NCI-H524 (cell line): ENCODE measurements at regions not wholly inside any gene's neighbourhood (a gene's known extent, or its start where the extent isn't known, plus 50 kb on each side); places are given as distances from the start of the nearest gene placed in this dataset.
A peak's percentile ranks its signal among the peaks of the same experiment; 100 is the strongest.
"Not testable (repeated sequence)": the region's sequence is repeated elsewhere in the genome, so short reads cannot be mapped to it uniquely, and the experiment has no call there.

Source experiments
- DNase-seq, 2 experiments: peaks; one replicate each; lab custom pipeline; 2025; lab: John Stamatoyannopoulos, UW

DNA sequence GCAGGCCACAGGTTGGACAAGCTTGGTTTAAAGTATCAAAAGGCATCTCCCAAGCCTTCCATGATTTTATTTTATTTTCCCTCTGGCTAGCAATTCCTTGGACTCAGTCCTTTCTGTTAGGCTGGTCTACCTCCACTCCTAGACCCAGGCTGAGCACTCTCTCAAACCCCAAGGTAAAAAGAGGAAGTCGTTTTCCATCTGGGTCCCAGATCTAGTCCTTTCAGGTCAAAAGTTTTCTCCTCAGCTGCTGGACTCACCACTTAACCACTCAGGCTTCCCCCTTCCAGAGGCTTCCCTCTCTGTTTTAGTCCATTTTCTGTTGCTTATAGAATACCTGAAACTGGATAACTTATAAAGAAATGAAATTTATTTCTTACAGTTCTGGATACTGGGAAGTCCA lies 252.3 kb upstream of the MKLN1 start:
- DNase-seq: no peak

DNA sequence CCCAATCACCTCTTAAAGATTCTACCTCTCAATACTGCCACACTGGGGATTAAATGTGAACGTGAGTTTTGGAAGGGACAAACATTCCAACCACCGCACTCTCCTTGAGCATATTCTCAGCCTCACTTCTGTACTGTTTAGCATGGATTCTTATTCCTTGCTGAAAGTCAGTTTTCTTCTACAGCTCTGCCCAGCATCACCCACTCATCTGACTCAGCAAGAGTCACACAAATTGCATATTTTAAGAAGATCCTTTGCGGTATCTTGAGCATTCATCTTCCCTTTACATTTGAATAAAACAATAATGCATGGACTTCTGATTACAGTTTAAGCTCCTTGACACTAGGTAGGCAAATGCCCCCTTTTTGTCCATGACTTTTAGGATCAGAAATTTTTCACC lies 251.6 kb upstream of the MKLN1 start:
- no peak for DNase-seq

DNA sequence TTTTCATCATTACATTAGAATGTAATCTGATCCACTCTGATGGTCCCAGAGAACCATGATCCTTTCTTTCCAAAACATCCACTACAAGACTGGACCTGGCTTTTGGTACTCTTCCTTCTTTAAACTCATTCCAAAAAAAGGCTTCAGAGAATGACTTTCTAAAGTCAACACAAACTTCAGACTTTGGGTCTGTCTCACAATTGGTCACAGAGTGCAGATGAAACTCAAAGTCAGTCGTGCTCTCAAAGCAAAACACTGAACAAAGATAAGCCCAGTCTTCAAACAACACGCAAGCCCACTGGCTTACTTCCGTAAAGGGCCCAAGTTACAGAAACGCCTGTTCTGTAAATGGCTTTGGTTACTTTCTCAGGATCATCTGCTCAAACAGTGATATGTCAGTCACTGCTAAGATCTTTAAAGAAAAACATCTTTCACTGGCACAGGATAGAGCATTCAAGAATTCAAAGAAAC lies 250.9 kb upstream of the MKLN1 start:
- no peak for DNase-seq

DNA sequence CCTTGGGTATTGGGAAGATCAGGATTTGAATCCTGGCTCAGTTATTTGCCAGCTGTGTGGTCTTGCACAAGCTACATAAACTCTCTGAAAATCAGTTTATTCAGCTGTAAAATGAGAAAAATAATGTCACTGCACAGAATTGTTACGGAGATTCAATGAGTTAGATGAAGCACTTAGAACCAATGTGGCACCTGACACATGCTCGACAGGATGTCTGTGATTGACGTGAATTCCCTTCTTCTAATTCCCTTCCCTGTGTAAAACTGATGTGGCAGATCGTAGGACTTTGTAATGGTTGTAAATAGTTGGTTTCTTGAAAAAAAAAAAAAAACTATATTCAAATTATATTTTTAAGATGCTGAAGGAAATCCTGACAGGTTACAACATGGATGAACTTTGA lies 249.9 kb upstream of the MKLN1 start:
- DNase-seq: no peak

DNA sequence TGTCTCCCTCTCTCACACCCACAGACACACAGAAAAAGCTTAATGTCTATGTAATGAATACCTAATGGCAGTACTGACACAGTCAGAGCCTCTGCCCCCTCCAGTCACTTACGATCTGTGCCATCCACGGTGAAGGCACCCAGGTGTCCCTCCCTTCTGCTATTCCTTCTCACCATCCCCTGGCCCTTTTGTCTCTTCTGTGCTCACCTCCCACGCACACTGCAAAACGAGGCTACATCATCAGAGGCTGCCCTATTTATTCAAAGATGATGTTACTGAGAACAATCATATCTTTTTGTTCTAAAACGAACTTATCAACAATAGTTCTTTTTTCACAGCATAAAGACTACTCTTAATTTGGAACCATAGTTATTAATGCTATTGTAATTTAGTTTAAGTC lies 246.9 kb upstream of the MKLN1 start:
- no peak for DNase-seq

DNA sequence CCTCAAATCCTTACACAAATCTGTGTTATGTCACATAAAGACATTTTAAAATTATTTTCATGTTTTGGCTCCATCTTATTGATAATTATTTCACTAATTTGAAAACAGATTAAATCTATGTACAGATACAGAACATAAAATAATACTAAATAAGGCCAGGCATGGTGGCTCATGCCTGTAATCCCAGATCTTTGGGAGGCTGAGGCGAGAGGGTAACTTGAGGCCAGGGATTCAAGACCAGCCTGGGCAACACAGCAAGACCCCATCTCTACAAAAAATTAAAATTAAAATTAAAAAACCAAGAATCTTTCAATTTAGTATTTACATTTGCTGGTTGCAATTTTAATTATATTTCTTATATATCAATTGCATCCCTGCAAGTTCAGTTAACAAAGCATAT lies 246.4 kb upstream of the MKLN1 start:
- DNase-seq: no peak

DNA sequence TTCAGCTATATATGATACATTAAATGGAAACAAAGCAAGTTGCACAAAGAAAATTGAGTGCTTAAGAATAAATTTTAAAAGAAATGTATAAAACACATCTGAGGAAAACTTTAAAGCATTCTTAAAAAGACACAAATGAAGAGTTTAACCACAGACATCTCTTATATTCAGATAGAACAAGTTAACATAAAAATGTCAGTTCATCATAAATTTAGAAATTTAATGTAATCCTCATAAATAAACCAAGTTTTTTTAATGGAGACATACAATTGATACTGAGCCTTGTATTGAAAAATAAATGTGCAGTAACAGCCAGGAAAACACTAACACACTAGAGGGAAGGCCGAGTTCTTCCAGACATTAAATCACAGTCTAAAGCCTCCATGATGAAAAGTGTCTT lies 243.9 kb upstream of the MKLN1 start:
- DNase-seq: no peak

DNA sequence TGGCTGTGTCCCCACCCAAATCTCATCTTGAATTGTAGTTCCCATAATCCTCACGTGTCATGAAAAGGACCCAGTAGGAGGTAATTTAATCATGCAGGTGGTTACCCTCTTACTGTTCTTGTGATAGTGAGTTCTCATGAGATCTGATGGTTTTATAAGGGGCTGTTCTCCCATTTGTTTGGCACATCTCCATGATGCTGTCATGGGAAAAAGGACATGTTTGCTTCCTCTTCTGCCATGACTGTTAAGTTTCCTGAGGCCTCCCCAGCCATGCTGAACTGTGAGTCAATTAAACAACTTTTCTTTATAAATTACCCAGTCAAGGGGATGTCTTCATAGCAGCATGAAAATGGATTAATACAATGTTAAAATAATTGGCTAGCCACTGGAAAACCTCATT lies 243.3 kb upstream of the MKLN1 start:
- not testable (repeated sequence) for DNase-seq

DNA sequence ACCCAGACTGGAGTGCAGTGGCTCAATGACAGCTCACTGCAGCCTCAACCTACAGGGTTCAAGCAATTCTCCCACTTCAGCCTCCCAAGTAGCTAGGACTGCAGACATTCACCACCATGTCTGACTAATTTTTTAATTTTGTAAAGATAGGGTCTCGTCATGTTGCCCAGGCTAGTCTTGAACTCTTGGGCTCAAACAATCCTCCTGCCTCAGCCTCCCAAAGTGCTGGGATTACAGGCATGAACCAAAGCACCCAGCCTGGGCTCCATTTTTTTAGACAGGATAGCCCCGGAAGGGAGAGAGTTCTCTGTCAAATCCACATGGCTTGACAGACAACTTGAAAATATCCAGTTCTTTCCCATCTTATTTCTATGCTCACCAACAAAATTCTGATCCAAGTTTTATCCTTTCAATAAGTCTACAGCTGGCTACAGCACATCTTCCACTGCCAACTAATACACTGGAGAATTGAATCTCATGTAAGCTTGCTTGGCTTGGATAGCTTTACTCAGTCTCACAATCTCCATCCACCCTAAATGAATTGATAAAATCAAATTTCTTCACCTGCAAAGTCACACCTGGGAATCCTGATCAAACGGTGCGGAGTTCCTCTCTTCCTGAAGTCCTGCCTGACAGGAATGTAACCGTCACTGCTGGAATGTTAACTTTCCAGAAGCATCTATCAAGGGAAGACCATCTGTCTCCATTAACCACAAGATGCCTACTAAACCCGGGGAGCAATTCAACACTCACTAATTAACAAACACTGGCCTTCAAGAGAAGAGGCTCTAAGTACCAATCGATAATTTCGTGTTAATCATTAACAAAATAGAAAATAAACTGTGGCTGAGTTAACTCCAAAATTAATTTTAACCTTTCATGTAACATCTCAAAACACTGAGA lies 239.7 kb upstream of the MKLN1 start:
- DNase-seq: no peak

DNA sequence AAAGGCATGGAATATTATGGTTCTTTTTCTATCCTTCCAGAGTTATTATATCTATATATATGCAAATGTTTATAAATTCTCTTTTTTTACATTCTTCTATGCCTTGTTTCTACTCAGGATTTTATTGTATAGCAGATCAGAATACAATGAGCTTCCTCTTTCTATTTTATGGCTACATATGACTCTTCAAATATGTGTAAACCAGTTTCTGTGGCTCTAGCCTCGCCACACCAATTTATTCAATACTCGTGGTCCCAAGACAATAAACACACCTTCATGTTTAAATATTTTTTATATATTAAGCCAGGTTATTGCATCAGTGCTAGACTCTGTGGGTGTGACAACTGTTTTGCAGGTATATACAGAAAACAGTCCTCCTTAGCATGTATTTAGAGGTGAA lies 237.5 kb upstream of the MKLN1 start:
- no peak for DNase-seq

DNA sequence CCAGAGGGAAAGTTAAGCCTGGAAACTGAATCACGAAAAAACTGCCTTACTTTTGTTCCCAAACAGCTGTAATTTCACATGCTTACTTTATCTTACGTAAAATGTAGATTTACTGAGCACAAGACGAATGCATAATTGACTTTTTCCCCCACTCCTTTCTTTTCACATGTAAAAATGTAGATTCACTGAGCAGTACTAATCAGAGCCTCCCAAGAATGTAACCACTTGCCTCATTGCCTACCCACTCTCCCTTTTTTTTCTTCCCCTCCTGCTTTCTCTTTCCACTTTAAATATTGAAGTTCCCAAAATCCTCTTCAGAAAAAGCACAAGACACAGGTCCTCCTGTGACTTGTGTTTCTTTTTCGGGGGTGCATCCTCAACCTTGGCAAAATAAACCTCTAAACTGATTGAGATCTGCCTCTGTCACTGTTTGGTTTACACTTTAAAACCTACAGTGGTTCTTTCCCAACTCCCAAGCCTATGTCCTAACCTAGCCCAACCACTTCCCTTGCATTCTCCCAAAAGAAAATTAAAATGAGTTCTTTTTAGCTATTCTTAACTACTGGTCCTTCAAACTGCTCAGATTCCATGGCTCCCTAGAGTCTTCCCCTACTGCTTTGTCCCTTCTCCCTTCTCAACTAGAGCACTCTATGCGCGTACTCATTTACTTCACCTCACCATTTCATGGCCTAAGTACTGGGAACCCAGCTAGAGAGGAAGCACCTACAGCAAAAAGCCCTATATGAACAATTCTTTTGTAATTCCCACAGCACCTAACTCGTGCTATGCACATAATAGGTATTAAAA lies 236.6 kb upstream of the MKLN1 start:
- no peak for DNase-seq

DNA sequence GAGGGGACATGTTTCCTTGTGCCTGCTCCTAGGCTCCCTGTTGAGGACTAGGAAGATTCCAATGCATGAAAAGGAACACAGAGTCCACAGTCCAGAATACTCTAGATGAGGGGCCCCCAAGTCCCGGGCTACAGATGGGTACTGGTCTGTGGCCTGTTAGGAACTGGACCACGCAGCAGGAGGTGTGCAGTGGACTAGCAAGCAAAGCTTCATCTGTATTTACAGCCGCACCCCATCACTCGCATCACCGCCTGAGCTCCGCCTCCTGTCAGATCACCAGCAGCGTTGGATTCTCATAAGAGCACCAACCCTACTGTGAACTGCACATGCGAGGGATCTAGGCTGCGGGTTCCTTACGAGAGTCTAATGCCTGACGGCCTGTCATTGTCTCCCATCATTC lies 233.0 kb upstream of the MKLN1 start:
- DNase-seq: no peak

DNA sequence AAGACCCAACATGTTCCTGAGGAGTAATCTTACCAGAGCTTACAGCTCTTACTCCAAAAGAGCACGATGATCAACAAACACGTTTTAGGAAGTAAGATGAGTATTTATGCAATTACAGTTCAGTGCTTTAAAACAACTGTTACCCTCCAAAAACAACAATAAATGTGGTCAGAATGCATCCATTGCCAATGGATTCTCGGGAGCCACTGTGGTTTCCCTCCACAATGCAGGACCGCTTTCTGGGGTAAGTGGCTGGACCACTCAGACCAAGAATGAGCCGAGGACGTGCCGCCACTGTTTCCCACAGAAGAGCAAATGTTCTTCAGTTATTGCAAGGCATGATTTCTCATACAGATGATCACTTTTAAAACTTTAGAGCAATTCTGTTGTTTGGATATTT lies 232.3 kb upstream of the MKLN1 start:
- DNase-seq: no peak

DNA sequence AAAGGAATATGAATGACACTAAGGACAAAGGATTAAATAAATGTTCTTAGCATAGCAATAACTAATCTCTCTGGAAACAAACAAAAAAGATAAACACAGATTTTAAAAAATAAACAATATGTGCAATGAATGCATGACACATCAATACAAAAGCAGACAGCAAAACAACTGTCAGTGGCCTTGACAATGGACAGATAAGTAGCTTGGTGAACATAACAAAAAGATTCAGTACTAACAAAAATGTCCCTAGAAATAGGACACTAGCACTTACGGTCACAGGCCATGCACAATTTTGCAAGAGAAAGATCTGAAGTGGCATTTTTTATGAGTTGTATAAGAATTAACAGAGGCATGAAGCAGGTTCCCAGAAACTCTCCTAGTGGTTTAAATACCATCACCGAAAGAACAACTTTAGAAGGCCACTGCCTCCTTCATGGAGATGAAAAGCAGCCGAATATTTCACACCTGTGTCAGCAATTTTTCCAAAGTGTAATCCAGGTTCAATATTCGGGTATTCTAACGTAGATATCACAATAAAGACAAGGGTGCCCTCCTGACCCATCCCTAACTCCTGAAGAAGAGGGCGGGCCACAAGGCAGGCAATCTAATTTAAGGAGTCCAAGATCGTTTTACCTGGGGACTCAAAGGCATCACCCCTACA lies 231.3 kb upstream of the MKLN1 start:
- no peak for DNase-seq

DNA sequence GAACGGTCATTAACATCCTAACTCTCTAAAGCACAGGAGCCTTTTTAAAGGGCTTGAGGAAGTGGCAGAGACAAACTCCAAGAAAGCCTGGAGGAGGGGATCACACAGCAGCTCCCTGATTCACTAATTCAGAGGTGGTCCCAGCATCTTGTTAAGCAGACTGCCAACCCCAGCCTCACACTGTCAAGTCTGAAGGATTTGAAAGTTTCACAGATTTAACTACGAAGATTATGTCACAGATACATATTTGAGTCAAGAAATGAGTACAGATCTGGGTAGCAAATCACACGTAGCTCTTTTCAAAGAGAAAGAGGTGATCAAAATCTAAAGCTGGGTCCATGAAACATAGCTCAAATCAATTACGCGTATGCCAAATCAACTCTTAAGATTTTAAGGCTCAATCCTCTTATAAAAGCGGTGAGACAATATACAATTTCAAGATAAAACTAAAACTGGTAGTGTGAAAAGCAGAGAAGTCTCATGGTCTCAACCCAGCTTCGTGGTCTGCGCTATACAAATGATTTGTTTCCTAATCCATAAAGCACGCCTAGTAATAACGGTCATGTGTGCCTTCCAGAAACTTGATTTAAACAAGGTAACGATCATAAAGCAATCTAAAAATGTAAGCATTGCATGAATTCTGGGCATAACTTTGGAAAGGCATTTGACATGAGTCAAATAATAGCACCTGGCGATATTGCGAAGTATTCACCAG lies 229.9 kb upstream of the MKLN1 start:
- DNase-seq: no peak

DNA sequence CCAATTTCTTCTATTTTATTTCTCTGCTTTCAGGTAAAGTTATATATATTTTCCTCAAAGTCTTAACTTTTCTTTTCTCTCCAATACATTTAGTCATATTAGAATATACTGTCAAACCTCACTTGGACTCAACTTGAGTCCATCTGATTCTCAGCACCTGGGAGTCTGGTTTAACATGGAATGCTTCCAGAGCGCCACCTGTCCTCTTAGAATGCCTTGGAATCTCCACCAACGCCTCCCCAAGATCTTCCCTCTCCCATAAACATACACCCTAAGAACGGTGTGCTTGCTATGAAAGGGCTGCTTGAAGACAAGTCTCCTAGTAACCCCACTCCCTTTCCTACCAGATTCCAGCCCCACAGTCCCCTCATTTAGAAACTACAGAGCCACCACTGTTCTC lies 229.1 kb upstream of the MKLN1 start:
- DNase-seq: no peak

DNA sequence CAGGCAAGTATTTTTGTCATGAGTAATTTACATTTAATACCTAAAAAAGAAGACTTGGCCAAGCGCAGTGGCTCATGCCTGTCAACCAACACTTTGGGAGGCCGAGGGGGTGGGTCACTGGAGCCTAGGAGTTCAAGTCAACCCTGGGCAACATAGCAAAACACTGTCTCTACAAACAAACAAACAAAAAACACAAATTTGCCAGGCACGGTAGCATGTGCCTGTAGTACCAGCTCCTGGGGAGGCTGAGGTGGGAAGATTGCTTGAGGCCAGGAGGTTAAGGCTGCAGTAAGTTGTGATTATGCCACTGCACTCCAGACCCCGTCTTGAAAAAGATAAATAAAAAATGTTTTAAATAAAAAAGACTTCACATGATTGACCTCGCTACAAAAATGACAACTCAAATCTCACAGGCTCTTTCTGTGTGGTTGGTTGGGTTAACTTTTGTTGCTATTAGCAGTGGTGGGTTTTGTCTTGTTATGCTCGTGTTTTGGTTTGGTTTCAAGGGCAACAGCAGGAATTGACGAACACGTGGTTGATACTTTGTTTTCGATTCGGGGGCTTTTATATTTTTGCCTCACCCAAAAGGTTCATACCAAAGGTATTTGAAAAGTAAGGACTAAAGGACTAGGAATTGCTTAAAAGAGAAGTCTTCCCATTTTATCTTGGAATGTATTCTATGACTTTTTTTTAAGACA lies 227.2 kb upstream of the MKLN1 start:
- DNase-seq: no peak

DNA sequence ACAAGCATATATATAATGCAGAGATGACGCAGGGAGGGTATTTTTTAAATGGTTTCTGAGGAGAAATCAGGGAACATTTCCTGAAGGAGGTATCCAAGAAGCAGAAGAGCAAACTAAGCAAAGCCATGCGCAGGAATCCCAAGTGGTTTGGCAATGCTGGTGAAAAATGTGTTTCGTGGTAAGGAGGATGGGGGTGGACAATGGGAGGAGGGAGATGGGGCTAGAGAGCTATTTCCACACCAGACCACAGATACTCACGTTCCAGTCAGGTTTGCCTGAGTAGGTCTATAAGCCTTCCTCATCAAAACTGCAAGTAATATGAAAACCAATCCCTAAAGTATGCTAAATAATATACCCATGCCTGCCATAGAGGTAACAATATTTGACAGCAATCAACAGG lies 223.7 kb upstream of the MKLN1 start:
- no peak for DNase-seq

DNA sequence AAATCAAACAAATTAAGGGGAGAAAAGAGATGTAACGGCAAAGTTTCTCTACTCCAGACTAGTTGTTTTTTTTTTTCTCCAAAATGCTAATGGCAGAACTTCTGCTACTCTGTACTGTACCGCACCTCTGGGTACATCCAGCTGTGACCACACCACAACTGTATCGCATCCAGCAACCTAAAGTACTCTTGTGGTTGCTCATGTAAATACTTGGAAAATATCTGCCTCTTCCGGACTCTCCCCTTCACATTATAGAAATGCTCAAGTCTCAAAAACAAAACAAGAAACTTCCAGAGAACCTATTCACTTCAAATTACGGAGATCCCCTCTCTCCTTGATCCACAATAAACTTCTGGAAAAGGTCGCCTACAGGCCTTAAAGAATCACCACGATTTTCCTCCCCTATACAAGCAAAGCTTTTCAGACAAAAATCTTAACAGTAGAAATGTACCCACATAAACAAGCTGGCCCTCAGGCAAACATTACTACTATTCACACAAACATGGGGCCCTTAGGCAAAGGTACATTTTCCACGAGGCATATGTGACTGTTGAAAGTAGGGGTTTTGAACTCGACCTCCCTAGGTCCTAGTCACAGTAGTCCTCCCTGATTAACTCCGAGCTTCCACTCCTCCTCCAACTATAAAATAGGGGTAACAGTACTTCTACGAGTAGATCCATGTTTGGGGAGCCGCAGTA lies 222.9 kb upstream of the MKLN1 start:
- DNase-seq: no peak

DNA sequence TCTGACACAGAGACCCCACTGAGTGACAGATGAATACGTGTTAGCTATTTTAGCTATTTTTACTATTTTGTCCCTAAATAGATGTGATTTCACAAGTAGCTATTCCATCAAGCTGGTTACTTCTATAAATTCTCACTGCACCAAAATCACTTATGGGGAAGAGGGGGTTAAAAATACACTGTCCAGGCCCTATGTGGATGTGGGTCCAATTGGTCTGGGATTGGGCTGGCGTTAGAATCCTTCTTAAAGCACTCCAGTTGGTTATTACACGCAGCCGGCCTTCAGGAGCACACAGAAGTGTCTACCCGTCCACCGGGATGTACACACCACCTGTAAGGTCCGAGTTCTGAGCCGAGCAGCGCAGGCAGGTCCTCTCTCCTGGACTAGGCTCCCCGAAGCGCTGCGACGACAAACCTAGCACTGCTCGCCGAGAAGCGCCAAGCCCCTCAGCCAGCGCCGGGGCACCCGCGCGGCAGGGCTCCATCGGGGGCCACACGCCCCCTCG lies 222.3 kb upstream of the MKLN1 start:
- peak in 1 of 2 experiments; percentile 57 for DNase-seq
